ENCODE measurements at regions not wholly inside any gene's neighbourhood (a gene's known extent, or its start where the extent isn't known, plus 50 kb on each side); places are given as distances from the start of the nearest gene placed in this dataset.

DNA sequence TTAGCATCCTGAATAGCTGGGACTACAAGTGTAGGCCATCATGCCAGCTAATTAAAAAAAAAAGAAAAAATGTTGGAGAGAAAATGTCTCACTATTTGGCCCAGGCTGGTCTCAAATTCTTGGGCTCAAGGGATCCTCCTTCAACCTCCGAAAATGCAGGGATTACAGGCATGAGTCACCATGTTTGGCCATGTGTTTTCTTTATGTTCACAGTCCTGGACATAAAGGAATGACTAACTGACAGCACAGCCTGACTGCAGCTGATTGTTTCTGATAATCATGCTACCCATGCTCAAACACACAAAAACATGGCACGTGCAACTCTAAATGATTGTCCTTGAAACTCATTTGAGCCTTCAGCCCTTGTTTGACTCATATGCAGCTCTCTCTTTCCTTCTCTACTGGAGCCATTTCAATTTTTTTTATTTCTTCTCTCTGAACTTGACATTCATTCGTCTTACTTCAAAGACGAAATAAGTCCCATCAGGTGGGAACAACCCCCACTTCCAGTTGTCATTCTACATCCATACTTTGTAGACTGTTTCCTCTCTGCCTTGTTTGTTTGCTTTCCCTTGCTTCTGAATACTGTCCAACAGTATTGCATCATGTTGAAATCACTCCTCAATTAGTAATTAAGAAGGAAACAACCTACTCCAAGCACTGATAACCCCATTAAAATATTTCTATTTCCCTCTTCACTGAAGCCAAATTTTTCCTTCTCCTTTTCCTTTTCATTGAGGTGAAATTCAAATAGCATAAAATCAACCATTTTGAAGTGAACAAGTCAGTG, 413.0 kb downstream of the BMP2 start:
- DNase-seq: no peak

DNA sequence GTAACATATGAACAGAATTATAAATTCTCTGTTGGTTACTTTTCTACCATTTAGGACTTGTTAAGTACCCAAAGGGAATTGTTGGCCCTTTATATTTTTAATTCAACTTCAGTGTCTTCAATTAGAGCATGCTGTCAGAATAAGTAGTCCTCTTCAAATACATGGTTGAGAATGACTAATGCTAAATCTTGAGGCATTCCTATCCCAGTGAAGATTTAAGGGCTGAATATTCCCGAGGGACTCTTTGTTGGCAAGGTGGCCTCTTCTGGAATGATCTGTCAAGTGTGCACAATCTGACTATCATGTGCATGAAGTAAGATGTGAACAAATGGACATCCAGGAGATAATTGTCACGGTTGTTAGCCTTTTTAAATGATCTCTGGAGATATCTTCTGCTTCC, 421.7 kb downstream of the BMP2 start:
- DNase-seq: no peak

DNA sequence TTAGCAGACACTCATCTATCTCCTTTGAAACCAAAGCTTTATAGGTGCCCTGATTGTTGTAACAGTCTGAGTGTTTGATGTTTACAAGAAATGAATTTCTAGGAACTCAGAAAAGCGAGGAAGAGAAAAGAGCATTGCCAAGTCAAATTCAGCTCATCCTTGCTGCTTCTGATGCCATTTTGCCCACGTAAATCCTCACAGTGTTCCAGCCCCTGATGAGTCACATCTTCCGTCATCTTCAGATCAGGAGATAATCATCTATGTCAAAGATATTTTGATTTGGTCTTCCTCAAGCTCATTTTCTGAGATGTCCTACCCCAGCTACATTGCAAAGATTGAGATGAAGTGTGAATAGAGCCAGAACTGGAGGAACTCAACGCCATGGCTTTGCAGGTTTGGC, 426.2 kb downstream of the BMP2 start:
- no peak for DNase-seq

DNA sequence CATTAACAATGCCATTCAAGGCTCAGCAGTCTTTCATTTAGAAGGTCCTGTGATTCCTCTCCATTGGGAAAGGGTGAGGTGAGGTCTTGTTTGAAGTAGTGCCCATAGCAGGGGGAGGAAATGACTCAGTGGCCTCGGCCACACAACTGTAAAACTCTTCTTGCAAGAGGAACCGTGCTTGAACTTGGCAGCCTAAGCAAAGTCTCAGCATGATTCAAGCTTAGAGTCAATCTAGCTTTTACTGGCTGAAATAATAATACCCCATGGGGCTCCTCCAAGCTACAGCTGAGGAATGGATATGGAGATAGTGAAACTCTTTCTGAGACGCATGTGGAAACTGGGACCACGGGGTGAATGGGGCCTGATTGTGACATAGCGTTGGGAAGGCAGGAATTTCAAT, 428.2 kb downstream of the BMP2 start:
- DNase-seq: no peak

DNA sequence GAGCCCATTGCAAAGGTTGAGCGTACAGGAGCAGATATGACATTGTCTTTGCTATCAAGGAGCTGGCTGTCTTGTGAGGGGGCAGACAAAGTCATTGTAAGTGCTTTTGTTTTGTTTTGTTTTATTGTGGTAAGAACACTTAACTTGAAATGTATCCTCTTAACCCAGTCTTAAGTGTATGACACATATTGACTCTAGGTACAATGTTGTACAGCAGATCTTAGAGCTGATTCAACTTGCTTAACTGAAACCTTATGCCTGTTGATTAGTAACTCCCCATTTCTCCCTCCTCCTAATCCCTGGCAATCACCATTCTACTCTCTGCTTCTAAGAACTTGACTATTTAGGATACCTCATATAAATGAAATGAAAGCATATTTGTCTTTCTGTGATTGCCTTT, 429.0 kb downstream of the BMP2 start:
- DNase-seq: no peak

DNA sequence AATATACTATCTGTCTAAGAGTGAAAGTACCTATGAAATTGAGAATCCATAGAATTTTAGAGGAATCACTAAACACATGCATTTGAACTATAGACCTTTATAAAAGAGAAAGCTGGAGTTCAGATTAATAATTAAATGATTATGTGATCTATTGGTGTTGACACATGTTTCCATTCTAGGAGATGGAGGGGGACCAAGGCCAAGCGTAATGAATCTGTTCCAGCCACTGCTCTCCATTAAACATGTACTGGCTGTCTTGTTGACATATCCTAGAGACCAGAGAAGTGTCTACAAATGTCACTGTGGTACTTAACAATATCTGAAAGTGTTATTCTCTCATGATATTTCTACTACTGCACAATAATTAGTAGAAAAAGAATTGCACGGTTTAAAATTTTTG, 432.4 kb downstream of the BMP2 start:
- DNase-seq: no peak

DNA sequence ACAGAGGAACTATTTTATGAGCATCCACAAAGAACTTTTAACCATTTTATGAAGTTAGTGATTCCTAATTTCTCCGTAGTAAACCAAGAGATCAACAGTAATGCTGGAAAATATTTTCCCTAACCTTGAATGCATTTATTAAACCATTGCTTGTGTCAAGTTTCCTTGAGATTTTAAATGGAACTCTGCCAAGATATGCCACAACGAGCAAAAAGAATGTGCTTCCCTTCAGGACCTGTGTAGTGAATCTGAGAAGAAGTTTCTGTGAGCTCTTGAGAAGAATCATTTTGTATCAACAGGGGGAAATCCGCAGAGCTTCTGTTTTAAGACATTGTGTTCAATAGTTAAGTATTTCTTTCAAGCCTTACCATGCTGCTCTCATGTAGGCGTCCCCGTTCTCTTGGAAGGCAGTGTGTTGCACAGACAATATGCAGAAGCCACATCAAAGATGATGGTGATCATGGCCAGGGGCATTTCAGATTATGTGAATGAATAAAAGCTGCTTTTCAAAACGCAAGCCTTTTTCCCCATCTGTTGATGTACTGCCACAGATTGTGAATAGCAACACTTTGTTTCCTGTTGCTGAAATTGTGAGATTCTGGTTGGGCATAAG, 439.8 kb downstream of the BMP2 start:
- no peak for DNase-seq

DNA sequence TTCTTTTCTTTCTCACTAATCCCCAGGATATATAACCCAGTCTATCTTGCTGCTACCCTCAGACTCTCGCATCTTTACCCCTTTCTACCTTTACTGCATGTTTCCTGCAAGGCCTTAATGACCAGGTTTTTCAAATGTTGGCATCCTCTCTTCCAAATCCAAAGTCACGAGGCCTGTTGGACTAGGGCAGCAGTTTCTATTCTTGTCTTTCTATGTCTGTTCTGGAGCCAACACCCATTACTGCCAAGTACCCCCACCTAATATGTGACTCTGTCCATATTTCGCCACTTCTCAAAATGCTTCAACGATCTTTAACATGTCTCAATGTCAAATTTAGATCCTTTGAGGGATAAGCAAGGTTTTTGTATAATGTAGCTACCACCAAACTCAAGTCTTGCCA, 443.4 kb downstream of the BMP2 start:
- DNase-seq: no peak

DNA sequence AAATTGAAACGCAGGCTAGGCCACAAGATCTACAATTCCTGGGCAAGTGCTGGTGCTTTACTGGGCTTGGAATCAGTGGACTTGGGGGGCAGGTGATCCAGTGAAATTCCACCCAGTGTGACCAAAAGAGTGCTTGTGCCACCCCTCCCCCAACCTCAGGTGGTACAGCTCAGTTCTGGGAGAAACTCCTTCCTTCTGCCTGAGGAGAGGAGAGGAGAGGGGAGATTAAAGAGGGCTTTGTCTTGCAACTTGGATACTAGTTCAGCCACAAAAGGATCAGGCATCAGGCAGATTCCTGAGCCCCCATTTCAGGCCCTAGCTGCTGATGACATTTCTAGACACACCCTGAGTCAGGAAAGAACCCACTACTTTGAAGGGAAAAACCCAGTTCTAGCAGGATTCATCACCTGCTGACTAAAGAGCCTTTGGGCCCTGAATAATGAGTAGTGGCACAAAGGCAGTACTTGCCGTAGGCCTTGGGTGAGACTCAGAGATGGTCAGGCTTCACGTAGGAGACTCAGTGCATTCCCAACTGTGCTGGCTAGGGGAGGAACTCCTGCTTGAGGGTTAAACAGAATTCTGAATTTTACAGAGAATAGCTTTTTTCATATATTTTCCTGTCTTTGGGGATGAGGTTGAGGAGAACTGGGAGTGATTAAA, 446.7 kb downstream of the BMP2 start:
- DNase-seq: no peak

DNA sequence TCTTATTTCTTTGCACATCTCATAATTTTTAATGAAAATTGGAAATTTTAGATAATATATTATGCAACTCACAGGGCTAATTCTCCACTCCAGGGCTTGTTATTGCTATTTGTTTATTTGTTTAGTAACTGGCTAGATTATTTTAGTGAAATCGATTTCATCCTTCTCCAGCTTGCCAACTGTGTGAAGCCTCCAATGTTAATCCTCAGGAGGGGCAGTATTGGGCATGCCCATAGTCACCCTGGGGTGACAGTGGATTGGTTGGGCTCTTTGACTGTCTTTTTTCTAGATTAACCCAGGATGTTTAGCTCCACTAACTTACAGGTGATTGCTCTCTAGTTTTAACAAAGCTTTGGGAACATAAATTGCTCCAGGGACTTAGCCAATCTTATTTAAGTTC, 450.1 kb downstream of the BMP2 start:
- no peak for DNase-seq

DNA sequence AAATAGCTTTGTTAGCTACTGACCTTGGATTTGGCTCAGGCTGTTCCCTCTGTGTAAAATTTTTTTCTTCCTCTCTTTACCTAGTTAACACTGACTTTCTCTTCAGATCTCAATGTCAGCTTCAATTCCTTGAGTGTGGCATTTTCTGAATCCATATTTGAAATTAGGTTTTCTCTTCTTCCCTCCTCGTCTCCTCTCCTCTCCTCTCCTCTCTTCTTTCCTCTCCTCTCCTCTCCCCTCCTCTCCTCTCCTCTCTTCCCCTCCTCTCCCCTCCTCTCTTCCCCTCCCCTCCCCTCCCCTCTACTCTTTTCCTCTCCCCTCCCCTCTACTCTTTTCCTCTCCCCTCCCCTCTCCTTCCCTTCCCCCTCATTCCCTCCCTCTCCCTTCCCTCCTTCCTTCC, 453.3 kb downstream of the BMP2 start:
- DNase-seq: no peak

DNA sequence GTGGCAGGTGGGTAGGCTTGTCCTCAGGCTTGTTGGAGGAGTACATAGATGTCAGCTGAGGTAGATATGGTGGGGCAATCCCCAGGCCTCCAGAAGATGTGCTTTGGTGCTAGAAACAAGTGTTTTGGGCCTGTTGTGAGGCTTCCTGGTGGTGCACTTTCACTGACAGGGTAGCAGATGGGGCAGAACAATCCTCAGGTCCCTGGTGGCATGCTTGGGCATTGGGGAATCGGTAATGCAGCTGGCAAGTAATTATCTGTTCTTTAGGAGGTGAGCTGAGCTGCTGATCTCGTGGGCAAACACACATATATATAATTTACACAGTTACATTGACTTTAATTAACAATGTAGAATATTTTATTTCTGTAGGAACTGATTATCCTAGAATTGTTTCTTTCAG, 458.7 kb downstream of the BMP2 start:
- DNase-seq: no peak

DNA sequence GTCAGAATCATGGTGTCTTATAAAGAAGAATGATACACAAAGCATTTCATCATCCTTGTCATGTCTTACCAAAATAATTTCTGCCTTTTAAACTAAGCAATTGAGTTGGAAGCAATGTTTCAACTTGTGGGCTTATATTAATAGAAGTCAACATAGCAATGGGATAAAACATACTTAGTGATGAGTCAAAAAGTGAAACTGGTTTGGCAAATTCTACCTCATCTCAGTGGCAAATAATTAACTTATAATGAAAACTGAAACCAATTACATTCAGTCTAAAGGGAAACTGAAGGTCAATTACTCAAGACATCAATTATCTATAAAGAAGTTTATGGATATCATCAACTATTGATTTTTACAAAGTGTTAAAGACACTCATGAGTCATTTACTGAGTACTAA, 463.8 kb downstream of the BMP2 start:
- no peak for DNase-seq

DNA sequence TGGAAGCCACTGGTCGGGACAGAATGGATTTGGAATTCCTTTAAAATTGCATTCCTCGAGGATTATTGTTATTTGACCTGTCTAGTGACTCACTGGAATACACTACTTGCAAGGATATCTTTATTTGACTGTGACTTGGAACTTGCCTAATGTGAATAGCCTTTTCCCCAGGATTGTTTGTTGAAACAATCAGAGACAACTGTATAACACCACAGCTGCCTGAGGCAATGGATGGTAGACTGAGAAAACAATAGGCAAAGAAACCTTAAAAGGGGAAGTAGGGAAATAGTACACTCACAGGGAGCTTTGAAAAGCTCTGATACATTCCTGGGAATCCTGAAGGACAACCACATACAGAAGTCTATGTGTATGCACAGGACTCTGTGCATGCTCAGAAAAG, 465.3 kb downstream of the BMP2 start:
- DNase-seq: no peak

DNA sequence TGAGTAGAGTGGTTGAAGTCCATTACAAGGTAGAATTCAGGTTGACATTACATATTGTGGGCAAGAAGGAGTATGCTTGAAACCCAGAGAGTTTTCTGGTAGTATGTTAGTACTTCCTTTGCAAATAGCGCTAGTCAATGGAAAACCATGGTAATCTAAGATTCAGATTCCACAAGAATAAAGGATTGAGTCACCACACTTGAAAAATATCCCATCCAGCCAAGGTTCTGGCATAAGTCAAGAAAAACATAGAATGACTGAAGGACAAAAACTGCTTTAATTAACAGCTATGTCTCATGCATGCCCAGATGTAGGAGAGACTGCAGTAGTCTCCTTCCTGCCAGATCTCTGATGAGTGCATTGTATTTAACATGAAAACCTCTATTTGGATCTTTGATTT, 469.8 kb downstream of the BMP2 start:
- DNase-seq: no peak

DNA sequence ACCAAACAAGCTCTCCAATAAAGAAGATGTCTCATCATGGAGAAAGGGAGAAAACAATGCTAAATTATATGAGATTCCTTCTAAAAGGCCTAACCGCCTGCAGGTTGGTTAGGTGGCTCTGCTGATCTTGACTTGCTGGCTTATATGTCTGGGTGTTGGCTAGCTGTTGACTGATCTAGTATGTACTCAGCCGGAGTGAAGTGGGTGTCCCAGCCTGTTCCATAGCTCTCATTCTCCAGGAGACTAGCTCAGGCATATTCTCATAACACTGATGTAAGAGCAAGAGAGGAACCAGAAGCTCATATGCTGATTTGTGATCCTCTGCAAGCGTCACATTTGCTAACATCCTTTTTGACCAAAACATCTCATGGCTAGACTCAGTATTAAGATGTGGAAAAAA, 473.0 kb downstream of the BMP2 start:
- DNase-seq: no peak

DNA sequence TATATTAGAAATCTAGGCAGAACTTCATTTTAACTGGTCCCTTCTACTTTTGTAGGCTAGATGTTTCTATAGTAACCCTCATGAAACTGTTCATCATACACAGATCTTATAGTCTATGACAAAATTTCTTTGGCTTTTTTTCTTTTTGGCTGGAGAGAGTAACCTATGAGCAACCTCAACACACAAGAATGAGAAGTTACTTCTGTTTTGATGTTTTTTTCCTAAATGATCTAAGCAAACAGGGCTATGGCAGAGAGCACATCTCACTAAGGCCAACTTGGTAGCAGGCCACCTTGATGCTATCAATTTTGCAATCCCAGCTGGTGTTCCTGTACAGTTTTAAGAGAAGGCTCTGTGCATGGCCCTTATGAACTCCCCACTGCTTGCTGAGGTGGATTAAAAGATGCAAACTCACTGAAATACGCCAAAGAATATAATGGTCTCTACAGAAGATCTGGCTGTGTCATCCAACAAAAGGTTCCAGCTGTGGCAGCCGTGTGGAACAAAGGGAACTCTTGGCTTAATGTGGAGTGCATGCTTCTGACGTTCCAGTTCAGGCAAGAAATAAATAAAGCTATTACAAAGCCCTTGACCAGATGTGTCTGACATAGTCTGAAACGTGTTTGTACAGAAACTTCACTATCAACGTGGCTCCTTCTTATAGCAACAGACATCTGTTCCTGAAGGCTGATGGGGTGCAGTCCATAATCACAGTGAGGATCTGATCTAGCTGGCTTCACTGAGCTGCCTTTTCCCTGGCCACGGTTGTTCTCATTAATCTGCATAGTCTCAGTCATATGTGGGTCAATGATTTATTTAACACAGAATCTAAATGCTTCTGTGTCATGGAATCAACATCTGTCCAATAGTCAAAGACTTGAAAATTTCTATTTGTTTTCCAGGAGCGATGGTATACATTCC, 481.1 kb downstream of the BMP2 start:
- no peak for DNase-seq

DNA sequence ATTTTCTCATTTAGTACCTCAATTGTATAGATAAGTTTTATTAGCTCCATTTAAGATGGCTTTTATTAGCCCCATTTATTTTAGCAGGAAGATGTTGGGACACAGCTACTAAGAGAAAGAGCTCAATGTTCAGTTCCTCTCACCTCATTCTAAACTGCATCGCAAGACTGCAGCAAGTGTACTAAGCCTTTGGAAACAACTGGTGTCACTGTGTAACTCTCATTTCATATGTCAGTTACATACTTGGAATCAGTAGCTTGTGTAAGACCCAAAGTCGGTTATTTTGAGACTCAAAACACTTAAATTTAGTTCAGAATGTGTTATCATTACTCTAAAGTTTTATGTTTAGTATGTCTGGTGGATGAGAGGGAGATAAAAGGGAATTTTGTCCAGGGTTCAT, 482.9 kb downstream of the BMP2 start:
- DNase-seq: no peak

DNA sequence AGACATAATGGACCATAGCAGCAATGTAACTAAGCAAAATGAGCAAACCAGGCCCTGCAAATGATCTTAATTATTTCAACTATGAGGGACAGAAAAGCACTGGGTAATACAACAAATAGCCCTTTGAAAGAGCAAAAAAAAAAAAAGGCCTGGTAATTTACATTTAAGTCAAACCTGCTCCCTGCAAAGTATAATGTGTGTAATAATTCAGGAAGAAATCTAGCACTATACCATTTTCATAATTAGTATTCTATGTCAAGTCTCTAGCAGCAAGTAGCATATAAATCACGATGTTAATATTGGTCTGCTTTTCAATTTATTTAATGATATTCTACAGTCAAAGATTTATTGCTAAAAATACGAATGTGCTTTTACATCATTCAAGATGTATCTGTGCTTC, 489.6 kb downstream of the BMP2 start:
- DNase-seq: no peak

DNA sequence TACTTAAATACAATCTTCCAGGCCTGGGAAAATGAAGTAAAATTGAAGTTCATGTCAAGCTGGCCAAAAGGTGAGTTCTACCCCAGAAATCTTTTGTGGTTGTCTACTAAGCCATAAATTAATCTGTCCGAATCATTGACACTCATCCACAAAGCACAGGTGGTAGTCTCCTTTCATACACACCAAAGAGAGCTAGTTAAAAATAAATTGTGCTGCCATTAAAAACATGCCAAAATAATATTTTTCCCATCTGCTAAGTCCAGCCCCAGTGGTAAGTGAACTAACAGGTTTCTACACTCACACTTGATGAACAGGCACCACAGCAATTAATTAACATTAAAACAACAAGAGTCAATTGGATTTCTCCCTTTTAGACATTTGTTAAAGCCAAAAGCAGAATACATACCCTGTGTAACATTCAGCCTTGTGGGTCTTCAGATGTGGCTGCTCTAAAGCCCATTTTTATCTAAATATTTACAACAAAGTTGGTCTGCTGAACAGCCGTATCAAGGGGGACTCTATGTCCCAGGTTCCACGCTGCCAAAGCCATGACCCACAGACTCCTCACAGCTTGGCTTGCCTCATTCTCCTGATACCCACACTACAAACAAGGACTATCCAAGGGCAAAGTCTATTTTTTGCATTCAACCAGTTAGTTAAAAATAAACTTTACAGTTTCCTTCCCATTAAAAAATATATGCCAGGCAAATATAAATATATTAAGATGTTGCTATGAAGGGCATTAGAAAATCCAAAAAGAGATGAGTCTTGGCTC, 490.4 kb downstream of the BMP2 start:
- DNase-seq: no peak

DNA sequence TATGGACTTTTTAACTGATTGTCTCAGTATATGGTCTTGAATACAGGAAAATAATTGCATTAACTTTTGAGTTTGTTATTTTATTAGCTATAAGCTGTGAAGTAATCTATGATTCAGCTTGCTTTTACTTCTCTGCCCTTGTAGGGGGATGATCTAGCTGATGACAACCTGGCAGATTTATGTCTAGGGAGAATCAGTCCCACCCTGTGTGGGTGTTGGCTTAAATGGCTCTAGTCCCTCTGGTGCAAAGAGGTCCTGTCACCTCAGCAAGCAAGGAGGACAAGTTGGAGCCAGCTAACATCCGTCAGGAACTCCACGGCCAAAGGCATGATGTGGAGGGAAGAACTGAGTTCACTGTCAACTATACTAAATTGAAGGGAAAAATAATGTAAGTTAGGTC, 495.3 kb downstream of the BMP2 start:
- DNase-seq: no peak

DNA sequence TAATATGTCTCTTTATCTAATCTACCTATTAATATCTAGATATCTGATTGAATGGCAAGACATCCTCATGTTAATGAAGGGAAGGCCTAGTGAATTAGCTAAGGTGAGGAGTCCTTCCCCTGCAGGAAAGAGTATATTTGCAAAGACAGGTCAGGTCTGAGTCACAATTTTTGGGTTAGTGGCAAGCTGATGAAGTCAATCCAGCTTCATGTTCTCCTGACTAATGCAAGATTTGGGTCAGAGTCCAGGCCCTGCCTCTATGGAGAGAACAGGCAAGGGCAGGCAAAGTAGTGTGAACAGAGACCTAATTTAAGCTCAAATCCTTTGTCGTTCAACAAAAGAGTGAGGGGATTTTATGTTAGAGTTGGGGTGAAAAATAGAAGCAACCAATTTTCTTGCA, 496.7 kb downstream of the BMP2 start:
- no peak for DNase-seq

DNA sequence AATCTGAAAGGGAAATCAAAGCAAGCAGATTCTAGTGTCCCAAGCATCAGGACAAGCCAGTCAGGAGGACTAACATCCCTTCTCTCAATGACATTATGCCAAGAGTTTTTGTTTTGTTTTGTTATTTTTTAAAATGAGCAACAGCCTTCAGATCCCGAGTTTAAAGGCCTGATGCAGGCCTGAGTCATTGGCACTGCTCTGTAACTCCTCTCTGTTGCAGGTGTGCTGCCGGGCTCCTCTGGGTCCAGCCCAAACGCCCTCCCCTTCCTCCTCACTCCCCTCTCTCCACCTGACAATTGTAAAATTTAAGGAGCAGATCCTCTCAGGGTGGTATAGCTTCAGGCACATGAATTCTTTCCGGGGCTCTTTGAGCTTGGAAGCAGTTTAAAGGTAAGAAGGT, 502.0 kb downstream of the BMP2 start:
- no peak for DNase-seq
